GM23338 (cell line): ENCODE measurements at regions not wholly inside any gene's neighbourhood (a gene's known extent, or its start where the extent isn't known, plus 50 kb on each side); places are given as distances from the start of the nearest gene placed in this dataset.

Experiments used
- ATAC-seq: fragments of 200-7000 bp; cut with Tn5 transposase; 3 replicates; pipeline ENCODE4 v1.9.1; 2020
- DNase-seq: peaks from one replicate; pipeline ENCODE4 v3.0.0-alpha.2; 2015; ENCODE audit warnings: low spot score
- H2AFZ ChIP-seq: fragments of 200-600 bp; sonication (generic); 2 replicates; pipeline ENCODE4 v1.8.0; 2016; ENCODE audit warnings: antibody characterized with exemption, mild to moderate bottlenecking, moderate library complexity
- H3F3A ChIP-seq: fragments of 200-600 bp; sonication (generic); replicated peaks from 2 replicates; pipeline ENCODE4 v1.8.0; 2017; ENCODE audit warnings: antibody characterized with exemption, mixed run types, low read depth
- H3K27ac ChIP-seq: fragments of 200-600 bp; sonication (generic); 2 replicates; pipeline ENCODE4 v1.6.1; 2016; ENCODE audit warnings: low read depth
- H3K27me3 ChIP-seq: fragments of 200-600 bp; sonication (generic); 2 replicates; pipeline ENCODE4 v1.8.0; 2016; ENCODE audit warnings: mild to moderate bottlenecking, mixed run types, moderate library complexity; ENCODE audit not compliant: insufficient read depth
- H3K36me3 ChIP-seq: fragments of 200-600 bp; sonication (generic); 2 replicates; pipeline ENCODE4 v1.8.0; 2016; ENCODE audit warnings: mild to moderate bottlenecking; ENCODE audit not compliant: insufficient read depth
- H3K4me1 ChIP-seq: fragments of 200-600 bp; sonication (generic); 2 replicates; pipeline ENCODE4 v1.8.0; 2016; ENCODE audit warnings: mild to moderate bottlenecking, moderate library complexity; ENCODE audit not compliant: insufficient read depth
- H3K4me2 ChIP-seq: fragments of 200-600 bp; sonication (generic); 2 replicates; pipeline ENCODE4 v1.7.1; 2017; ENCODE audit warnings: mixed run types
- H3K4me3 ChIP-seq: fragments of 200-600 bp; sonication (generic); 2 replicates; pipeline ENCODE4 v1.6.1; 2016; ENCODE audit warnings: mixed run types
- H3K79me2 ChIP-seq: fragments of 200-600 bp; sonication (generic); replicated peaks from 2 replicates; pipeline ENCODE4 v1.8.0; 2017; ENCODE audit warnings: mild to moderate bottlenecking; ENCODE audit not compliant: insufficient read depth
- H3K9me2 ChIP-seq: fragments of 200-600 bp; sonication (generic); 2 replicates; pipeline ENCODE4 v1.8.0; 2017; ENCODE audit not compliant: insufficient read depth
- H4K20me1 ChIP-seq: fragments of 200-600 bp; sonication (generic); replicated peaks from 2 replicates; pipeline ENCODE4 v1.8.0; 2017; ENCODE audit warnings: mild to moderate bottlenecking; ENCODE audit not compliant: insufficient read depth
- H3K27ac Mint-ChIP-seq: 2 replicates; pipeline ENCODE4 v1.8.0; 2020; ENCODE audit warnings: inconsistent platforms, mild to moderate bottlenecking, moderate library complexity, mixed read lengths
- H3K27me3 Mint-ChIP-seq: 3 replicates; pipeline ENCODE4 v1.8.0; 2022; ENCODE audit warnings: low read depth, mild to moderate bottlenecking, moderate library complexity, mixed read lengths, inconsistent platforms; ENCODE audit not compliant: insufficient read depth, poor library complexity
- H3K36me3 Mint-ChIP-seq: 3 replicates; pipeline ENCODE4 v1.8.0; 2021; ENCODE audit warnings: low read depth, mild to moderate bottlenecking, inconsistent platforms, moderate library complexity, mixed read lengths
- H3K4me1 Mint-ChIP-seq: 3 replicates; pipeline ENCODE4 v1.8.0; 2020; ENCODE audit warnings: mild to moderate bottlenecking, inconsistent platforms, mixed read lengths
- H3K4me3 Mint-ChIP-seq: 3 replicates; pipeline ENCODE4 v1.8.0; 2021; ENCODE audit warnings: moderate library complexity, mild to moderate bottlenecking, inconsistent platforms, mixed read lengths
- H3K9me3 Mint-ChIP-seq: 3 replicates; pipeline ENCODE4 v1.8.0; 2020; ENCODE audit warnings: moderate library complexity, mild to moderate bottlenecking, inconsistent platforms, mixed read lengths
- CREB1 ChIP-seq: fragments of 250-450 bp; sonication (Bioruptor Pico); IDR thresholded peaks from 2 replicates; pipeline ENCODE4 v1.5.0; 2020; ENCODE audit warnings: low read depth, mild to moderate bottlenecking, moderate library complexity
- NANOG ChIP-seq: IDR thresholded peaks from 2 replicates; pipeline ENCODE4 v1.6.1; 2016; ENCODE audit warnings: antibody characterized with exemption, borderline replicate concordance
- POLR2AphosphoS5 ChIP-seq: IDR thresholded peaks from 2 replicates; pipeline ENCODE4 v1.6.1; 2016; ENCODE audit warnings: antibody characterized with exemption, low read depth
- ZNF114 ChIP-seq: fragments of 250-450 bp; sonication (Bioruptor Pico); IDR thresholded peaks from 2 replicates; pipeline ENCODE4 v1.5.0; 2020; ENCODE audit warnings: mild to moderate bottlenecking, moderate library complexity
- TF ChIP-seq, protein P1 (sequence below), 2 experiments: fragments of 200-600 bp in 1 of 2; sonication (generic) in 1 of 2; conservative IDR thresholded peaks; 2 replicates each; pipeline versions ENCODE4 v1.5.1 to v1.6.1; 2016 to 2017; ENCODE audit warnings: antibody characterized with exemption in 2 of 2, low read depth in 2 of 2, mild to moderate bottlenecking in 2 of 2, moderate library complexity in 1 of 2
- TF ChIP-seq, protein P2 (sequence below): fragments of 250-450 bp; sonication (Bioruptor Pico); IDR thresholded peaks from 2 replicates; pipeline ENCODE4 v1.5.0; 2020; ENCODE audit warnings: mild to moderate bottlenecking, moderate library complexity

DNA sequence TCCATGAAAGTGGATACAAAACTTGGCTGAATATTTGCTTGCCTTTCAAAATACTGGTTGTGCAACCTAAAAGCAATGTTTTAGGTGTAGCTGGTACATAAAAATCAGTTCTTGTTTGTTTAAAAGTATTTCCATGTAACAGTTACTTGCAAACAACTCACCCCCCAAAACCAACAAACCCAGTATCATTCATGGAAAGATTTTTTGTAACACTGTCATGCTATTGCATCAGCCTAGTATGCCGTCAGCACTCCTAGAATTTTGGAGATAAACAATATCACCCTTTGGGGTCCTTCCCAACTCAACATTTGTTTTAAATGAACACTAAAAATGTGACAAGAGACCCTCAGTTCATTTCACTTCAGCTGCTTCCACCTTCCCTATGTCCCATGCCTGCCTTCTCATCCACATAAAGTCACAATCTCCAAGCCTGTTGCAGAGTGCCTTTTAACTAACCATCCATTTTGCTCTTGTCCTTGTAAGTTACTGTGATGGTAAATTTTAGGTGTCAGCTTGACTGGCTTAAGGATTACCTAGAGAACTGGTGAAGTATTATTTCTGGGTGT, 425.3 kb downstream of the DUSP10 start (continued):
- TF ChIP-seq, protein P1, sequence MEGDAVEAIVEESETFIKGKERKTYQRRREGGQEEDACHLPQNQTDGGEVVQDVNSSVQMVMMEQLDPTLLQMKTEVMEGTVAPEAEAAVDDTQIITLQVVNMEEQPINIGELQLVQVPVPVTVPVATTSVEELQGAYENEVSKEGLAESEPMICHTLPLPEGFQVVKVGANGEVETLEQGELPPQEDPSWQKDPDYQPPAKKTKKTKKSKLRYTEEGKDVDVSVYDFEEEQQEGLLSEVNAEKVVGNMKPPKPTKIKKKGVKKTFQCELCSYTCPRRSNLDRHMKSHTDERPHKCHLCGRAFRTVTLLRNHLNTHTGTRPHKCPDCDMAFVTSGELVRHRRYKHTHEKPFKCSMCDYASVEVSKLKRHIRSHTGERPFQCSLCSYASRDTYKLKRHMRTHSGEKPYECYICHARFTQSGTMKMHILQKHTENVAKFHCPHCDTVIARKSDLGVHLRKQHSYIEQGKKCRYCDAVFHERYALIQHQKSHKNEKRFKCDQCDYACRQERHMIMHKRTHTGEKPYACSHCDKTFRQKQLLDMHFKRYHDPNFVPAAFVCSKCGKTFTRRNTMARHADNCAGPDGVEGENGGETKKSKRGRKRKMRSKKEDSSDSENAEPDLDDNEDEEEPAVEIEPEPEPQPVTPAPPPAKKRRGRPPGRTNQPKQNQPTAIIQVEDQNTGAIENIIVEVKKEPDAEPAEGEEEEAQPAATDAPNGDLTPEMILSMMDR (conservative IDR thresholded peaks at IDR 0.05; ENCODE audit: low read depth in 2 of 2), result no peak
- TF ChIP-seq, protein P2, sequence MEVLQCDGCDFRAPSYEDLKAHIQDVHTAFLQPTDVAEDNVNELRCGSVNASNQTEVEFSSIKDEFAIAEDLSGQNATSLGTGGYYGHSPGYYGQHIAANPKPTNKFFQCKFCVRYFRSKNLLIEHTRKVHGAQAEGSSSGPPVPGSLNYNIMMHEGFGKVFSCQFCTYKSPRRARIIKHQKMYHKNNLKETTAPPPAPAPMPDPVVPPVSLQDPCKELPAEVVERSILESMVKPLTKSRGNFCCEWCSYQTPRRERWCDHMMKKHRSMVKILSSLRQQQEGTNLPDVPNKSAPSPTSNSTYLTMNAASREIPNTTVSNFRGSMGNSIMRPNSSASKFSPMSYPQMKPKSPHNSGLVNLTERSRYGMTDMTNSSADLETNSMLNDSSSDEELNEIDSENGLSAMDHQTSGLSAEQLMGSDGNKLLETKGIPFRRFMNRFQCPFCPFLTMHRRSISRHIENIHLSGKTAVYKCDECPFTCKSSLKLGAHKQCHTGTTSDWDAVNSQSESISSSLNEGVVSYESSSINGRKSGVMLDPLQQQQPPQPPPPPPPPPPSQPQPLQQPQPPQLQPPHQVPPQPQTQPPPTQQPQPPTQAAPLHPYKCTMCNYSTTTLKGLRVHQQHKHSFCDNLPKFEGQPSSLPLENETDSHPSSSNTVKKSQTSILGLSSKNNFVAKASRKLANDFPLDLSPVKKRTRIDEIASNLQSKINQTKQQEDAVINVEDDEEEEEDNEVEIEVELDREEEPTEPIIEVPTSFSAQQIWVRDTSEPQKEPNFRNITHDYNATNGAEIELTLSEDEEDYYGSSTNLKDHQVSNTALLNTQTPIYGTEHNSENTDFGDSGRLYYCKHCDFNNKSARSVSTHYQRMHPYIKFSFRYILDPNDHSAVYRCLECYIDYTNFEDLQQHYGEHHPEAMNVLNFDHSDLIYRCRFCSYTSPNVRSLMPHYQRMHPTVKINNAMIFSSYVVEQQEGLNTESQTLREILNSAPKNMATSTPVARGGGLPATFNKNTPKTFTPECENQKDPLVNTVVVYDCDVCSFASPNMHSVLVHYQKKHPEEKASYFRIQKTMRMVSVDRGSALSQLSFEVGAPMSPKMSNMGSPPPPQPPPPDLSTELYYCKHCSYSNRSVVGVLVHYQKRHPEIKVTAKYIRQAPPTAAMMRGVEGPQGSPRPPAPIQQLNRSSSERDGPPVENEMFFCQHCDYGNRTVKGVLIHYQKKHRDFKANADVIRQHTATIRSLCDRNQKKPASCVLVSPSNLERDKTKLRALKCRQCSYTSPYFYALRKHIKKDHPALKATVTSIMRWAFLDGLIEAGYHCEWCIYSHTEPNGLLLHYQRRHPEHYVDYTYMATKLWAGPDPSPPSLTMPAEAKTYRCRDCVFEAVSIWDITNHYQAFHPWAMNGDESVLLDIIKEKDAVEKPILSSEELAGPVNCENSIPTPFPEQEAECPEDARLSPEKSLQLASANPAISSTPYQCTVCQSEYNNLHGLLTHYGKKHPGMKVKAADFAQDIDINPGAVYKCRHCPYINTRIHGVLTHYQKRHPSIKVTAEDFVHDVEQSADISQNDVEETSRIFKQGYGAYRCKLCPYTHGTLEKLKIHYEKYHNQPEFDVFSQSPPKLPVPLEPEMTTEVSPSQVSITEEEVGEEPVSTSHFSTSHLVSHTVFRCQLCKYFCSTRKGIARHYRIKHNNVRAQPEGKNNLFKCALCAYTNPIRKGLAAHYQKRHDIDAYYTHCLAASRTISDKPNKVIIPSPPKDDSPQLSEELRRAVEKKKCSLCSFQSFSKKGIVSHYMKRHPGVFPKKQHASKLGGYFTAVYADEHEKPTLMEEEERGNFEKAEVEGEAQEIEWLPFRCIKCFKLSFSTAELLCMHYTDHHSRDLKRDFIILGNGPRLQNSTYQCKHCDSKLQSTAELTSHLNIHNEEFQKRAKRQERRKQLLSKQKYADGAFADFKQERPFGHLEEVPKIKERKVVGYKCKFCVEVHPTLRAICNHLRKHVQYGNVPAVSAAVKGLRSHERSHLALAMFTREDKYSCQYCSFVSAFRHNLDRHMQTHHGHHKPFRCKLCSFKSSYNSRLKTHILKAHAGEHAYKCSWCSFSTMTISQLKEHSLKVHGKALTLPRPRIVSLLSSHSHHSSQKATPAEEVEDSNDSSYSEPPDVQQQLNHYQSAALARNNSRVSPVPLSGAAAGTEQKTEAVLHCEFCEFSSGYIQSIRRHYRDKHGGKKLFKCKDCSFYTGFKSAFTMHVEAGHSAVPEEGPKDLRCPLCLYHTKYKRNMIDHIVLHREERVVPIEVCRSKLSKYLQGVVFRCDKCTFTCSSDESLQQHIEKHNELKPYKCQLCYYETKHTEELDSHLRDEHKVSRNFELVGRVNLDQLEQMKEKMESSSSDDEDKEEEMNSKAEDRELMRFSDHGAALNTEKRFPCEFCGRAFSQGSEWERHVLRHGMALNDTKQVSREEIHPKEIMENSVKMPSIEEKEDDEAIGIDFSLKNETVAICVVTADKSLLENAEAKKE (CRISPR knock-in tag), result no peak
- no peak for TF ChIP-seq NANOG
- TF ChIP-seq POLR2AphosphoS5, result no peak
- TF ChIP-seq ZNF114, result no peak

DNA sequence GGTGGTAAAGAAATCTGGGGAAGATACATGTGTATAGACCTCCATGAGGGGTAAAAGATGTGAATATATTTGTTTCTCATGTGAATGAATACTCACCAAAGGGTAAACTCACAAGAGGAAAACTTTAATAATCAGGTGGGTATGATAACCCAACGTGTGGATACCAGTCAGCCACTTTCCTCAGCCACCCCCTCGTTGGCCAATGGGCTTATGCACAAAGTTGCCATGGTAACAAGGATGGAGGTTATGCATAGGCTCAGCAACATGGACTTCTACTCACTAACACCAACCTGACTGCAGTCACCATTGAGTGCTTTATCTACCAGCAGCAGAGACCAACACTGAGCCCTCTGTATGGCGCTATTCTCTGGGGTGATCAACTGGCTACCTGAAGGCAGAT, 424.4 kb downstream of the DUSP10 start:
- H3F3A ChIP-seq, result no peaks in the 10 kb centered on the region
- Mint-ChIP-seq H3K36me3 (no peaks in the 10 kb centered on the region), H3K4me3 (no peak overlapping the region), H3K27me3 (no peaks in the 10 kb centered on the region), H3K27ac (no peak overlapping the region), H3K4me1 (no peaks in the 10 kb centered on the region; the same call in 2 of the 3 replicates), H3K9me3 (no peaks in the 10 kb centered on the region)
- H3K27ac ChIP-seq, result no peak overlapping the region
- no peak overlapping the region for H3K4me3 ChIP-seq
- no peaks in the 10 kb centered on the region for H3K4me1 ChIP-seq
- DNase-seq (no peak), ATAC-seq (no peak)
- no peak overlapping the region for H2AFZ ChIP-seq
- H3K36me3 ChIP-seq, result no peaks in the 10 kb centered on the region
- H3K4me2 ChIP-seq, result no peak overlapping the region
- peaks cover 13% of the 10 kb centered on the region; the same call in 1 of the 2 replicates for H3K9me2 ChIP-seq
- no peaks in the 10 kb centered on the region for H4K20me1 ChIP-seq
- H3K79me2 ChIP-seq, result no peaks in the 10 kb centered on the region
- no peaks in the 10 kb centered on the region for H3K27me3 ChIP-seq
- TF ChIP-seq NANOG (no peak), CREB1 (CRISPR knock-in tag) (no peak)
- TF ChIP-seq, protein P2 (CRISPR knock-in tag), result no peak
